ENCODE measurements at regions not wholly inside any gene's neighbourhood (a gene's known extent, or its start where the extent isn't known, plus 50 kb on each side); places are given as distances from the start of the nearest gene placed in this dataset.

DNA sequence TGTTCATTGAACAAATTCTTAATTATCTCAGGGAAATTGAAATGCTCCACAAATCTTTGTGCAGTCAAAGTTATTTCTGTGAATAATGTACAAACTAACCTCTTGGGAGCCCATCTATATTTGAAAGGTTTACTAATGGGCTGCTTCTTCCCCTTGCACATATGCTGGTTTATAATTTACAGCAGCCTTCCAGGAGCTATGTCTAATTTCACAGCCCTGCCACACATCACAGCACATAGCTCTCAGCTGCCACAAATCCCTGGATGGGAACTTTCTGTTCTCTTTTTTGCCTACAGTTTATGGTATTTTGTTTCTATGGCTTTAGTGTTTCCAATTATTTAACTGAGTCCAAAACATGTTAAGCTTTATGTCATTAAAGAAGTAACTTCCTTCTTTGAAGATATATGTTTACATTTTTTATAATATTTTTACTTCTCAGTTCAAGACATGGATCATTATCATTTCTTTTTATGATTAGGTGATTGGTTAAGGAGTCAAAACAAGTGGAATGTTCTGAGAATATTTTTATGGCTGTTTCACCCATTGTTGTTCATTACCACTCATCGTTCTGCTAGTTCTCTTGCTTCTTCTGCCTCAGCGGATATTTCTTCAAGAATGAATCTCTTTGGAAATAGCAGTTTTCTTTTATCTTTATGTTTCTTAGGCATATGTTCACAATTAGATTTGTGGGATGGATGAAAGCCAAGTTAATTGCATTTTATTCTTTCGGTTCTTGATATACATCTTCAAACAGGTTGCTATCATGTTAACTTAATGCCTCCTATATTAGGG is 475.6 kb upstream of the MIS18BP1 start:
- H3K9me3 Mint-ChIP-seq (ENCODE audit: unreplicated experiment) = peaks cover 1% of the 10 kb centered on the region
- no peaks in the 10 kb centered on the region for H3K27me3 Mint-ChIP-seq (ENCODE audit: unreplicated experiment)
- peaks cover 2% of the 10 kb centered on the region for H3K4me1 Mint-ChIP-seq (ENCODE audit: low read depth, unreplicated experiment)
- no peak for DNase-seq
- TF ChIP-seq CTCF (IDR thresholded peaks at IDR 0.05; ENCODE audit: partially characterized antibody, unreplicated experiment) = no peak
- H3K36me3 Mint-ChIP-seq (ENCODE audit: unreplicated experiment) = no peaks in the 10 kb centered on the region
- H3K27ac Mint-ChIP-seq (ENCODE audit: unreplicated experiment) = no peak overlapping the region
- no peak overlapping the region for H3K4me3 Mint-ChIP-seq (ENCODE audit: unreplicated experiment)

DNA sequence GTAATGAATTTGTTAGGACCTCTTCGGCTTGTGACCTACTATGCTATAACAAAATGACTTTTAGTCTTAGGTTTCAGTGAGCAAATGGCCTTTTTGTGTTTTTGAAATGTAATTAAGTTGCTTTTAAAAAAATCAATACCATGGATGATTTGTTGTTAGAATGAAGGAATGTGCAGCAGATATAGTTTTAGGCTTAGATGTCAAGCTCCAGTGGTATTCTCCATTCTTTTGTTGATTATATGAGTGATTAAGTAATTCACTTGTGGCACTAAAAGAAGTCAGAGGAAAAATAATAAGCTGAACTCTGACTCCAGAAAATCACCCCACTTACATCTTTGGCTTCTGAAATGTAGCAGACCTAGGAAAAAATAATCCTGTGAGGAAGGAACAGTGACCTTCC is 474.1 kb upstream of the MIS18BP1 start:
- peaks cover 2% of the 10 kb centered on the region for H3K4me1 Mint-ChIP-seq (ENCODE audit: low read depth, unreplicated experiment)
- H3K27me3 Mint-ChIP-seq (ENCODE audit: unreplicated experiment) = no peaks in the 10 kb centered on the region
- TF ChIP-seq CTCF (IDR thresholded peaks at IDR 0.05; ENCODE audit: partially characterized antibody, unreplicated experiment) = no peak
- DNase-seq = no peak
- peaks cover 3% of the 10 kb centered on the region for H3K9me3 Mint-ChIP-seq (ENCODE audit: unreplicated experiment)
- no peak overlapping the region for H3K4me3 Mint-ChIP-seq (ENCODE audit: unreplicated experiment)
- no peak overlapping the region for H3K27ac Mint-ChIP-seq (ENCODE audit: unreplicated experiment)
- no peaks in the 10 kb centered on the region for H3K36me3 Mint-ChIP-seq (ENCODE audit: unreplicated experiment)

GRCh38 chr14:45721472-45721871 is 468.5 kb upstream of the MIS18BP1 start:
- Mint-ChIP-seq H3K36me3 (ENCODE audit: unreplicated experiment) (no peaks in the 10 kb centered on the region), H3K4me3 (ENCODE audit: unreplicated experiment) (no peak overlapping the region), H3K27me3 (ENCODE audit: unreplicated experiment) (no peaks in the 10 kb centered on the region), H3K9me3 (ENCODE audit: unreplicated experiment) (peaks cover 3% of the 10 kb centered on the region), H3K4me1 (ENCODE audit: low read depth, unreplicated experiment) (no peaks in the 10 kb centered on the region), H3K27ac (ENCODE audit: unreplicated experiment) (no peak overlapping the region)
- TF ChIP-seq CTCF (IDR thresholded peaks at IDR 0.05; ENCODE audit: partially characterized antibody, unreplicated experiment) = no peak
- no peak for DNase-seq

DNA sequence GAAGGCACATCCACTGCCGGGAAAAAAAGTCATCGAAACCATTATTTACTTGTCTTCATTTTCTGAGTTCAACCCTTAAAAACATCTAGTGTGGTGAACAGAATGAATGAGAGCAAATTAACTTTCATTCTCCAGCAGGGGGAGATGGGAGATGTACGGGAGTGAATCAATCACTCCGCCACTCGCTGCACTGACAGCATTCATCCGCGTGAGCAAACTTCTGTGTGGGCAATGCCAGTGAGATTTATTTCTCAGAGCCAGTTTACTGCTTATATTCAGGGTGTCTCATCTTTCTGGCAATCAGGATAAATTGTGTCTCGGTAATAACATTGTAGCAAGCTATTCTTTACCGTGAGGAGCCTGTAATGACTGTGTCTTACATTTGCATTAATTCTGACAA is 463.6 kb upstream of the MIS18BP1 start:
- H3K36me3 Mint-ChIP-seq (ENCODE audit: unreplicated experiment) = no peaks in the 10 kb centered on the region

More for the DNA sequence above, 463.6 kb upstream of the MIS18BP1 start:
- peaks cover under 1% of the 10 kb centered on the region for H3K9me3 Mint-ChIP-seq (ENCODE audit: unreplicated experiment)
- no peak overlapping the region for H3K27ac Mint-ChIP-seq (ENCODE audit: unreplicated experiment)
- no peaks in the 10 kb centered on the region for H3K4me1 Mint-ChIP-seq (ENCODE audit: low read depth, unreplicated experiment)
- peaks cover 3% of the 10 kb centered on the region for H3K27me3 Mint-ChIP-seq (ENCODE audit: unreplicated experiment)
- no peak overlapping the region for H3K4me3 Mint-ChIP-seq (ENCODE audit: unreplicated experiment)
- peak; percentile 52 for TF ChIP-seq CTCF (IDR thresholded peaks at IDR 0.05; ENCODE audit: partially characterized antibody, unreplicated experiment)
- DNase-seq = peak; percentile 17
